ENCODE measurements at regions not wholly inside any gene's neighbourhood (a gene's known extent, or its start where the extent isn't known, plus 50 kb on each side); places are given as distances from the start of the nearest gene placed in this dataset.

DNA sequence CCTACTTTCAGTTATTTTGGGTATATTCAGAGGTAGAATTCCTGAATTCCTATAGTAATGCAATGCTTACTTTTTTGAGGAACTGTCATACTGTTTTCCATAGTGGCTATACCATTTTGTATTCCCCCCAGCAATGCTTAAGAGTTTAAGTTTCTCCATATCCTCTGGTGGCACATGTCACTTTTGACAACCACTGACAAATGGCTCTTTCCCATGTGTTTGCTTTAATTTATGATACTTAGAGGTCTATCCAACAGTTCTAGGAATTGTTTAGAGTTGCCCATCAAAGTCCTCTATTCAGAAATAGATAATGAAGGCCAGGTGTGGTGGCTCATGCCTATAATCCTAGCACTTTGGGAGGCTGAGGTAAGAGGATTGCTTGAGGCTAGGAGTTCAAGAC is 128.9 kb upstream of the CFAP20DC start:
- TF ChIP-seq, protein P1, sequence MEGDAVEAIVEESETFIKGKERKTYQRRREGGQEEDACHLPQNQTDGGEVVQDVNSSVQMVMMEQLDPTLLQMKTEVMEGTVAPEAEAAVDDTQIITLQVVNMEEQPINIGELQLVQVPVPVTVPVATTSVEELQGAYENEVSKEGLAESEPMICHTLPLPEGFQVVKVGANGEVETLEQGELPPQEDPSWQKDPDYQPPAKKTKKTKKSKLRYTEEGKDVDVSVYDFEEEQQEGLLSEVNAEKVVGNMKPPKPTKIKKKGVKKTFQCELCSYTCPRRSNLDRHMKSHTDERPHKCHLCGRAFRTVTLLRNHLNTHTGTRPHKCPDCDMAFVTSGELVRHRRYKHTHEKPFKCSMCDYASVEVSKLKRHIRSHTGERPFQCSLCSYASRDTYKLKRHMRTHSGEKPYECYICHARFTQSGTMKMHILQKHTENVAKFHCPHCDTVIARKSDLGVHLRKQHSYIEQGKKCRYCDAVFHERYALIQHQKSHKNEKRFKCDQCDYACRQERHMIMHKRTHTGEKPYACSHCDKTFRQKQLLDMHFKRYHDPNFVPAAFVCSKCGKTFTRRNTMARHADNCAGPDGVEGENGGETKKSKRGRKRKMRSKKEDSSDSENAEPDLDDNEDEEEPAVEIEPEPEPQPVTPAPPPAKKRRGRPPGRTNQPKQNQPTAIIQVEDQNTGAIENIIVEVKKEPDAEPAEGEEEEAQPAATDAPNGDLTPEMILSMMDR (IDR thresholded peaks at IDR 0.05; ENCODE audit: insufficient read depth, low read length) = no peak
- TF ChIP-seq, protein P2, sequence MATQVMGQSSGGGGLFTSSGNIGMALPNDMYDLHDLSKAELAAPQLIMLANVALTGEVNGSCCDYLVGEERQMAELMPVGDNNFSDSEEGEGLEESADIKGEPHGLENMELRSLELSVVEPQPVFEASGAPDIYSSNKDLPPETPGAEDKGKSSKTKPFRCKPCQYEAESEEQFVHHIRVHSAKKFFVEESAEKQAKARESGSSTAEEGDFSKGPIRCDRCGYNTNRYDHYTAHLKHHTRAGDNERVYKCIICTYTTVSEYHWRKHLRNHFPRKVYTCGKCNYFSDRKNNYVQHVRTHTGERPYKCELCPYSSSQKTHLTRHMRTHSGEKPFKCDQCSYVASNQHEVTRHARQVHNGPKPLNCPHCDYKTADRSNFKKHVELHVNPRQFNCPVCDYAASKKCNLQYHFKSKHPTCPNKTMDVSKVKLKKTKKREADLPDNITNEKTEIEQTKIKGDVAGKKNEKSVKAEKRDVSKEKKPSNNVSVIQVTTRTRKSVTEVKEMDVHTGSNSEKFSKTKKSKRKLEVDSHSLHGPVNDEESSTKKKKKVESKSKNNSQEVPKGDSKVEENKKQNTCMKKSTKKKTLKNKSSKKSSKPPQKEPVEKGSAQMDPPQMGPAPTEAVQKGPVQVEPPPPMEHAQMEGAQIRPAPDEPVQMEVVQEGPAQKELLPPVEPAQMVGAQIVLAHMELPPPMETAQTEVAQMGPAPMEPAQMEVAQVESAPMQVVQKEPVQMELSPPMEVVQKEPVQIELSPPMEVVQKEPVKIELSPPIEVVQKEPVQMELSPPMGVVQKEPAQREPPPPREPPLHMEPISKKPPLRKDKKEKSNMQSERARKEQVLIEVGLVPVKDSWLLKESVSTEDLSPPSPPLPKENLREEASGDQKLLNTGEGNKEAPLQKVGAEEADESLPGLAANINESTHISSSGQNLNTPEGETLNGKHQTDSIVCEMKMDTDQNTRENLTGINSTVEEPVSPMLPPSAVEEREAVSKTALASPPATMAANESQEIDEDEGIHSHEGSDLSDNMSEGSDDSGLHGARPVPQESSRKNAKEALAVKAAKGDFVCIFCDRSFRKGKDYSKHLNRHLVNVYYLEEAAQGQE (IDR thresholded peaks at IDR 0.05; ENCODE audit: insufficient replicate concordance, low read depth) = no peak
- TF ChIP-seq GABPA (IDR thresholded peaks at IDR 0.05; ENCODE audit: low read depth) (no peak), POLR2AphosphoS5 (IDR thresholded peaks at IDR 0.05; ENCODE audit: low read depth) (no peak), SPI1 (IDR thresholded peaks at IDR 0.05; ENCODE audit: borderline replicate concordance, low read depth) (no peak)

All from HL-60 (cell line).